Mesendoderm (in vitro differentiated cells): ENCODE measurements at regions not wholly inside any gene's neighbourhood (a gene's known extent, or its start where the extent isn't known, plus 50 kb on each side); places are given as distances from the start of the nearest gene placed in this dataset.
A peak's percentile ranks its signal among the peaks of the same experiment; 100 is the strongest.

Source experiments
- DNase-seq: peaks from one replicate; pipeline ENCODE4 v3.0.0; 2013
- H2AK5ac ChIP-seq: 2 replicates; pipeline ENCODE4 v1.6.1; 2013; ENCODE audit warnings: low read length, inconsistent platforms
- H2BK120ac ChIP-seq: 2 replicates; pipeline ENCODE4 v1.6.1; 2013; ENCODE audit warnings: low read depth, mild to moderate bottlenecking, low read length, moderate library complexity, mixed read lengths
- H2BK15ac ChIP-seq: replicated peaks from 2 replicates; pipeline ENCODE4 v1.6.1; 2013; ENCODE audit warnings: low read depth, mild to moderate bottlenecking, moderate library complexity
- H2BK5ac ChIP-seq: 2 replicates; pipeline ENCODE4 v1.6.1; 2013; ENCODE audit warnings: low read length, inconsistent platforms
- H3K18ac ChIP-seq: 2 replicates; pipeline ENCODE4 v1.6.1; 2013; ENCODE audit warnings: mild to moderate bottlenecking, low read length, mixed read lengths
- H3K23ac ChIP-seq: one replicate; pipeline ENCODE4 v1.6.1; 2013; ENCODE audit warnings: low read length
- H3K27ac ChIP-seq: 2 replicates; pipeline ENCODE4 v1.5.1; 2013; ENCODE audit warnings: low read depth, mild to moderate bottlenecking, inconsistent platforms, low read length, moderate library complexity
- H3K27me3 ChIP-seq: 2 replicates; pipeline ENCODE4 v1.6.1; 2013; ENCODE audit warnings: low read length, control low read depth, mild to moderate bottlenecking, inconsistent platforms; ENCODE audit not compliant: insufficient read depth, poor library complexity
- H3K36me3 ChIP-seq: 2 replicates; pipeline ENCODE4 v1.6.1; 2013; ENCODE audit warnings: low read length, inconsistent platforms; ENCODE audit not compliant: control insufficient read depth, insufficient read depth
- H3K4ac ChIP-seq: one replicate; pipeline ENCODE4 v1.6.1; 2013; ENCODE audit warnings: low read depth, mild to moderate bottlenecking, low read length, moderate library complexity
- H3K4me1 ChIP-seq: 2 replicates; pipeline ENCODE4 v1.6.1; 2013; ENCODE audit warnings: low read depth, low read length, inconsistent platforms; ENCODE audit not compliant: control insufficient read depth
- H3K4me2 ChIP-seq: 2 replicates; pipeline ENCODE4 v1.6.1; 2013; ENCODE audit warnings: low read length
- H3K4me3 ChIP-seq: 2 replicates; pipeline ENCODE4 v1.5.1; 2013; ENCODE audit warnings: mild to moderate bottlenecking, low read length
- H3K56ac ChIP-seq: one replicate; pipeline ENCODE4 v1.6.1; 2013; ENCODE audit warnings: low read length
- H3K79me1 ChIP-seq: 2 replicates; pipeline ENCODE4 v1.6.1; 2013; ENCODE audit warnings: low read length, inconsistent platforms
- H3K79me2 ChIP-seq: 2 replicates; pipeline ENCODE4 v1.6.1; 2013; ENCODE audit warnings: mild to moderate bottlenecking, low read length; ENCODE audit not compliant: control insufficient read depth, insufficient read depth
- H3K9ac ChIP-seq: 2 replicates; pipeline ENCODE4 v1.6.1; 2013; ENCODE audit warnings: low read length, inconsistent platforms
- H4K5ac ChIP-seq: one replicate; pipeline ENCODE4 v1.6.1; 2013; ENCODE audit warnings: low read length
- H4K8ac ChIP-seq: one replicate; pipeline ENCODE4 v1.6.1; 2013; ENCODE audit warnings: low read depth, mild to moderate bottlenecking, control low read depth, low read length, moderate library complexity
- WGBS: extraction: QIAGEN DNeasy Blood & Tissue Kit; methylation state at CpG from one replicate; pipeline ENCODE4 v1.1.7; 2013; ENCODE audit warnings: low lambda C conversion rate, missing lambda C conversion rate; ENCODE audit not compliant: insufficient coverage; ENCODE audit errors: extremely low coverage; 5-methylcytosine and 5-hydroxymethylcytosine counted together

- no peak overlapping the region for H3K27ac ChIP-seq
- H3K4me2 ChIP-seq: no peak overlapping the region
- H2BK120ac ChIP-seq: no peak overlapping the region
- H3K79me1 ChIP-seq: no peaks in the 10 kb centered on the region
- H3K4ac ChIP-seq: no peak overlapping the region
- H4K5ac ChIP-seq: no peak overlapping the region
- no peaks in the 10 kb centered on the region for H3K79me2 ChIP-seq
- no peak overlapping the region for H3K23ac ChIP-seq
- H3K9ac ChIP-seq: no peak overlapping the region
- H3K56ac ChIP-seq: no peak overlapping the region
- H3K27me3 ChIP-seq: no peaks in the 10 kb centered on the region
- H3K18ac ChIP-seq: no peak overlapping the region
- no peak overlapping the region for H2AK5ac ChIP-seq
- no peak overlapping the region for H3K4me3 ChIP-seq
- no peak overlapping the region for H2BK15ac ChIP-seq
- H3K4me1 ChIP-seq: no peaks in the 10 kb centered on the region
- no peak overlapping the region for H2BK5ac ChIP-seq
- no peaks in the 10 kb centered on the region for H3K36me3 ChIP-seq
- no peak overlapping the region for H4K8ac ChIP-seq
- no peak for DNase-seq
- WGBS: no CpG with 5 or more reads among the region's 1 CpG
Measured at GRCh38 chr11:116309446-116309845, 463.3 kb downstream of the BUD13 start.

DNA sequence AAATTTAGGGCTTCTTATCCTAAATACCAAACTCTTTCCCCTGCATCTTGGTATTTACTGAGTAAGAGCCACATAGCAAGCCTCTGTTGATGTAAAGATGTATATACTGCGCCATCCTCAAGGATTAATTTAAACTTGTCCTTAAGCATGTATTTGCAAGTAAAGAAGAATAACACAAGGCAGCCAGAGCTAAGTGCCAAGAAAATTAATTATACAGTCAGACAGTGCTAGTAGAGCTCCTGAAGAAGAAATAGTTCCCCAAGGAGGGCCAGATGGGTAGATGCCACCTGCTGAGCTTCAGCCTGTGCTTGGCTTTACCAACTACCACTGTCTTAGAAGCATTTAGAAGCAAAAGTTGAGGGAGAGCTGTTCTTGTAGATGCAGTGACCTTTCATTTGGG is 470.0 kb downstream of the BUD13 start:
- no CpG with 5 or more reads among the region's 1 CpG for WGBS
- H3K79me1 ChIP-seq: no peaks in the 10 kb centered on the region
- H3K4me1 ChIP-seq: no peaks in the 10 kb centered on the region
- no peak overlapping the region for H3K4ac ChIP-seq
- no peaks in the 10 kb centered on the region for H3K36me3 ChIP-seq
- no peak overlapping the region for H3K9ac ChIP-seq
- no peak overlapping the region for H4K5ac ChIP-seq
- no peak overlapping the region for H2BK5ac ChIP-seq
- H2BK15ac ChIP-seq: no peak overlapping the region
- no peaks in the 10 kb centered on the region for H3K27me3 ChIP-seq
- DNase-seq: no peak
- no peaks in the 10 kb centered on the region for H3K79me2 ChIP-seq
- no peak overlapping the region for H3K56ac ChIP-seq
- no peak overlapping the region for H3K4me2 ChIP-seq
- H2AK5ac ChIP-seq: no peak overlapping the region
- H4K8ac ChIP-seq: no peak overlapping the region
- no peak overlapping the region for H3K4me3 ChIP-seq
- no peak overlapping the region for H3K27ac ChIP-seq
- no peak overlapping the region for H3K18ac ChIP-seq
- H2BK120ac ChIP-seq: no peak overlapping the region
- H3K23ac ChIP-seq: no peak overlapping the region

GRCh38 chr11:116301141-116301540 is 471.6 kb downstream of the BUD13 start:
- Histone ChIP-seq H3K36me3 (no peaks in the 10 kb centered on the region), H3K79me1 (no peaks in the 10 kb centered on the region), H3K27me3 (no peaks in the 10 kb centered on the region), H3K9ac (no peak overlapping the region), H3K27ac (no peak overlapping the region), H2BK15ac (no peak overlapping the region), H3K4me3 (no peak overlapping the region), H2BK5ac (no peak overlapping the region), H2BK120ac (no peak overlapping the region), H3K79me2 (no peaks in the 10 kb centered on the region), H3K23ac (no peak overlapping the region), H3K4ac (no peak overlapping the region), H4K8ac (no peak overlapping the region), H3K4me1 (no peaks in the 10 kb centered on the region), H3K4me2 (no peak overlapping the region), H2AK5ac (no peak overlapping the region), H3K56ac (no peak overlapping the region), H4K5ac (no peak overlapping the region), H3K18ac (no peak overlapping the region)
- no peak for DNase-seq
- no CpG with 5 or more reads among the region's 1 CpG for WGBS

DNA sequence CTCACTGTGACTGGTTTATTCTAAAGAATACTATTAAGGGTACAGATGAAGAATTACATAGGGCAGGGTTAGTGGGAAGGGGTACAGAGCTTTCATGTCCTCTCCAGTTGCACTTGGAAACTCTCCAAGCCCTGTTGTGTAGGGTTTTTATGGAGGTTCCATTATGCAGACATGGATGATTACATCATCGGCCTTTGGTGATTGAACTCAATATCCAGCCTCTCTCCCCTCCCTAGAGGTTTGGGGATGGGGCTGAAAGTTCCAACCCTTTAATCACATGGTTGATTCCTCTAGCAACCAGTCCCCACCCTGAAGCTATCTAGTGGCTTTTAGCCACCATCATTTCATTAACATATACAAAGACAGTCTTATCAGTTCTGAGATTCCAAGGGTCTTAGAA is 472.6 kb downstream of the BUD13 start:
- no peak overlapping the region for H2AK5ac ChIP-seq
- H3K27me3 ChIP-seq: no peaks in the 10 kb centered on the region
- no peak overlapping the region for H3K18ac ChIP-seq
- H3K79me1 ChIP-seq: no peaks in the 10 kb centered on the region
- H3K27ac ChIP-seq: no peak overlapping the region
- H2BK120ac ChIP-seq: no peak overlapping the region
- no peak overlapping the region for H3K23ac ChIP-seq
- no peak overlapping the region for H4K5ac ChIP-seq
- H3K36me3 ChIP-seq: no peaks in the 10 kb centered on the region
- no peak overlapping the region for H2BK15ac ChIP-seq
- peak; percentile 19 for DNase-seq
- no peak overlapping the region for H3K9ac ChIP-seq
- H4K8ac ChIP-seq: no peak overlapping the region
- H3K4ac ChIP-seq: no peak overlapping the region
- no peak overlapping the region for H3K4me2 ChIP-seq
- no CpG with 5 or more reads among the region's 1 CpG for whole genome bisulfite sequencing
- H3K56ac ChIP-seq: no peak overlapping the region
- no peaks in the 10 kb centered on the region for H3K4me1 ChIP-seq
- H2BK5ac ChIP-seq: no peak overlapping the region
- H3K79me2 ChIP-seq: no peaks in the 10 kb centered on the region
- no peak overlapping the region for H3K4me3 ChIP-seq

DNA sequence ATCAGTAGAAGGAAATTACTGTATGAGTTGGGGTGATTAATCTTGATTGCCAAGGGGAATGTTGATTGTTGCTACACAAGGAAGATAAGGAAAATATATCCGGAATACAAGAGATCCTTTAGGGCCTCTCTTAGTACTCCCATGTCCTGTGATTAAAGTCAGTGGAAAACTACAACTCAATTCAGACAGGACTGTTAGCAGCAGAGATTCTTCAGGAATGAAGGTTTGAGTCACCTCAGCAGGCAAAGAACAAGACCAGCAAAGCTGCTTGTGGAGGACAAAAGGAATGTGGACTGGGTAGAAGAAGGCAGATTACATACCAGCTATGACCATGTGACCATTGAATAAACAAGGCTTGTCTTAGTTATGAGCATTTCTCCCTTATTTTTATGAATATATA is 478.2 kb downstream of the BUD13 start:
- Histone ChIP-seq H3K36me3 (no peaks in the 10 kb centered on the region), H3K27ac (no peak overlapping the region), H3K4me3 (no peak overlapping the region), H3K23ac (no peak overlapping the region), H3K18ac (no peak overlapping the region), H2BK5ac (no peak overlapping the region), H3K9ac (no peak overlapping the region), H4K5ac (no peak overlapping the region), H4K8ac (no peak overlapping the region), H3K79me1 (no peaks in the 10 kb centered on the region), H3K79me2 (no peaks in the 10 kb centered on the region), H2BK15ac (no peak overlapping the region), H3K56ac (no peak overlapping the region), H3K27me3 (no peaks in the 10 kb centered on the region), H2BK120ac (no peak overlapping the region), H3K4ac (no peak overlapping the region), H3K4me1 (no peaks in the 10 kb centered on the region), H2AK5ac (no peak overlapping the region), H3K4me2 (no peak overlapping the region)
- no CpG with 5 or more reads among the region's 1 CpG for WGBS
- peak; percentile 87 for DNase-seq

GRCh38 chr11:116287866-116288265 is 484.9 kb downstream of the BUD13 start:
- DNase-seq: no peak
- Histone ChIP-seq H3K79me1 (no peaks in the 10 kb centered on the region), H3K9ac (no peak overlapping the region), H3K27me3 (no peaks in the 10 kb centered on the region), H3K56ac (no peak overlapping the region), H3K23ac (no peak overlapping the region), H3K18ac (no peak overlapping the region), H3K4me2 (no peak overlapping the region), H3K4me1 (no peaks in the 10 kb centered on the region), H3K27ac (no peak overlapping the region), H4K8ac (no peak overlapping the region), H4K5ac (no peak overlapping the region), H2AK5ac (no peak overlapping the region), H3K36me3 (no peaks in the 10 kb centered on the region), H3K4ac (no peak overlapping the region), H3K79me2 (no peaks in the 10 kb centered on the region), H2BK5ac (no peak overlapping the region), H3K4me3 (no peak overlapping the region), H2BK120ac (no peak overlapping the region), H2BK15ac (no peak overlapping the region)
- no CpG with 5 or more reads among the region's 1 CpG for WGBS
